Mesendoderm (in vitro differentiated cells): ENCODE measurements at regions not wholly inside any gene's neighbourhood (a gene's known extent, or its start where the extent isn't known, plus 50 kb on each side); places are given as distances from the start of the nearest gene placed in this dataset.

Experiments used
- DNase-seq: peaks from one replicate; pipeline ENCODE4 v3.0.0; 2013
- H2AK5ac ChIP-seq: 2 replicates; pipeline ENCODE4 v1.6.1; 2013; ENCODE audit warnings: low read length, inconsistent platforms
- H2BK120ac ChIP-seq: 2 replicates; pipeline ENCODE4 v1.6.1; 2013; ENCODE audit warnings: low read depth, mild to moderate bottlenecking, low read length, moderate library complexity, mixed read lengths
- H2BK15ac ChIP-seq: replicated peaks from 2 replicates; pipeline ENCODE4 v1.6.1; 2013; ENCODE audit warnings: low read depth, mild to moderate bottlenecking, moderate library complexity
- H2BK5ac ChIP-seq: 2 replicates; pipeline ENCODE4 v1.6.1; 2013; ENCODE audit warnings: low read length, inconsistent platforms
- H3K18ac ChIP-seq: 2 replicates; pipeline ENCODE4 v1.6.1; 2013; ENCODE audit warnings: mild to moderate bottlenecking, low read length, mixed read lengths
- H3K23ac ChIP-seq: one replicate; pipeline ENCODE4 v1.6.1; 2013; ENCODE audit warnings: low read length
- H3K27ac ChIP-seq: 2 replicates; pipeline ENCODE4 v1.5.1; 2013; ENCODE audit warnings: low read depth, mild to moderate bottlenecking, inconsistent platforms, low read length, moderate library complexity
- H3K27me3 ChIP-seq: 2 replicates; pipeline ENCODE4 v1.6.1; 2013; ENCODE audit warnings: low read length, control low read depth, mild to moderate bottlenecking, inconsistent platforms; ENCODE audit not compliant: insufficient read depth, poor library complexity
- H3K36me3 ChIP-seq: 2 replicates; pipeline ENCODE4 v1.6.1; 2013; ENCODE audit warnings: low read length, inconsistent platforms; ENCODE audit not compliant: control insufficient read depth, insufficient read depth
- H3K4ac ChIP-seq: one replicate; pipeline ENCODE4 v1.6.1; 2013; ENCODE audit warnings: low read depth, mild to moderate bottlenecking, low read length, moderate library complexity
- H3K4me1 ChIP-seq: 2 replicates; pipeline ENCODE4 v1.6.1; 2013; ENCODE audit warnings: low read depth, low read length, inconsistent platforms; ENCODE audit not compliant: control insufficient read depth
- H3K4me2 ChIP-seq: 2 replicates; pipeline ENCODE4 v1.6.1; 2013; ENCODE audit warnings: low read length
- H3K4me3 ChIP-seq: 2 replicates; pipeline ENCODE4 v1.5.1; 2013; ENCODE audit warnings: mild to moderate bottlenecking, low read length
- H3K56ac ChIP-seq: one replicate; pipeline ENCODE4 v1.6.1; 2013; ENCODE audit warnings: low read length
- H3K79me1 ChIP-seq: 2 replicates; pipeline ENCODE4 v1.6.1; 2013; ENCODE audit warnings: low read length, inconsistent platforms
- H3K79me2 ChIP-seq: 2 replicates; pipeline ENCODE4 v1.6.1; 2013; ENCODE audit warnings: mild to moderate bottlenecking, low read length; ENCODE audit not compliant: control insufficient read depth, insufficient read depth
- H3K9ac ChIP-seq: 2 replicates; pipeline ENCODE4 v1.6.1; 2013; ENCODE audit warnings: low read length, inconsistent platforms
- H4K5ac ChIP-seq: one replicate; pipeline ENCODE4 v1.6.1; 2013; ENCODE audit warnings: low read length
- H4K8ac ChIP-seq: one replicate; pipeline ENCODE4 v1.6.1; 2013; ENCODE audit warnings: low read depth, mild to moderate bottlenecking, control low read depth, low read length, moderate library complexity
- WGBS: extraction: QIAGEN DNeasy Blood & Tissue Kit; methylation state at CpG from one replicate; pipeline ENCODE4 v1.1.7; 2013; ENCODE audit warnings: low lambda C conversion rate, missing lambda C conversion rate; ENCODE audit not compliant: insufficient coverage; ENCODE audit errors: extremely low coverage; 5-methylcytosine and 5-hydroxymethylcytosine counted together

GRCh38 chrX:139203651-139204570 is 326.6 kb upstream of the F9 start:
- H3K79me2 ChIP-seq = no peaks in the 10 kb centered on the region
- no peaks in the 10 kb centered on the region for H3K36me3 ChIP-seq
- peak overlapping the region; percentile 71 for H3K9ac ChIP-seq
- no peak overlapping the region for H3K23ac ChIP-seq
- H4K8ac ChIP-seq = no peak overlapping the region
- no peak overlapping the region for H2BK120ac ChIP-seq
- H2AK5ac ChIP-seq = no peak overlapping the region
- no peak overlapping the region for H2BK5ac ChIP-seq
- H3K56ac ChIP-seq = peak overlapping the region; percentile 81
- WGBS = no CpG with 5 or more reads among the region's 99 CpGs
- peak overlapping the region; percentile 14 for H2BK15ac ChIP-seq
- H3K4me2 ChIP-seq = peak overlapping the region; percentile 64
- no peaks in the 10 kb centered on the region for H3K4me1 ChIP-seq
- peak overlapping the region; percentile 73 for H3K4ac ChIP-seq
- peak; percentile 59 for DNase-seq
- no peak overlapping the region for H4K5ac ChIP-seq
- no peak overlapping the region for H3K27ac ChIP-seq
- H3K18ac ChIP-seq = peak overlapping the region; percentile 87
- no peaks in the 10 kb centered on the region for H3K27me3 ChIP-seq
- no peaks in the 10 kb centered on the region for H3K79me1 ChIP-seq
- peak overlapping the region; percentile 48 for H3K4me3 ChIP-seq

- no peaks in the 10 kb centered on the region for H3K27me3 ChIP-seq
These were observed 327.7 kb upstream of the F9 start for GRCh38 chrX:139202742-139203420.

GRCh38 chrX:139201924-139202323 is 328.6 kb upstream of the F9 start:
- Histone ChIP-seq H3K4me2 (no peak overlapping the region), H3K36me3 (no peaks in the 10 kb centered on the region), H3K27me3 (no peaks in the 10 kb centered on the region), H3K79me1 (no peaks in the 10 kb centered on the region), H2AK5ac (no peak overlapping the region), H4K8ac (peak overlapping the region; percentile 5), H3K4ac (no peak overlapping the region), H3K56ac (no peak overlapping the region), H3K9ac (no peak overlapping the region), H3K27ac (no peak overlapping the region), H2BK15ac (no peak overlapping the region), H2BK120ac (no peak overlapping the region), H4K5ac (no peak overlapping the region), H3K79me2 (no peaks in the 10 kb centered on the region), H3K4me1 (no peaks in the 10 kb centered on the region), H3K18ac (no peak overlapping the region), H3K4me3 (no peak overlapping the region), H3K23ac (no peak overlapping the region), H2BK5ac (no peak overlapping the region)
- WGBS = no CpG with 5 or more reads among the region's 4 CpGs
- DNase-seq = no peak

More at GRCh38 chrX:139202742-139203420, 327.7 kb upstream of the F9 start:
- H3K9ac ChIP-seq = peak overlapping the region; percentile 56
- no peak overlapping the region for H2AK5ac ChIP-seq
- no peaks in the 10 kb centered on the region for H3K79me1 ChIP-seq
- no peak overlapping the region for H2BK5ac ChIP-seq
- peak; percentile 29 for DNase-seq
- H3K4me2 ChIP-seq = peak overlapping the region; percentile 75
- no peak overlapping the region for H2BK15ac ChIP-seq
- peak overlapping the region; percentile 27 for H3K4ac ChIP-seq
- H3K23ac ChIP-seq = no peak overlapping the region
- H2BK120ac ChIP-seq = no peak overlapping the region
- H4K5ac ChIP-seq = no peak overlapping the region
- H3K36me3 ChIP-seq = no peaks in the 10 kb centered on the region
- H4K8ac ChIP-seq = no peak overlapping the region
- H3K27ac ChIP-seq = no peak overlapping the region
- H3K4me3 ChIP-seq = peak overlapping the region; percentile 17
- H3K56ac ChIP-seq = peak overlapping the region; percentile 81
- H3K79me2 ChIP-seq = no peaks in the 10 kb centered on the region
- no peaks in the 10 kb centered on the region for H3K4me1 ChIP-seq
- peak overlapping the region; percentile 61 for H3K18ac ChIP-seq
- WGBS = no CpG with 5 or more reads among the region's 34 CpGs

- H3K9ac ChIP-seq = no peak overlapping the region
- H2BK5ac ChIP-seq = no peak overlapping the region
- H3K56ac ChIP-seq = no peak overlapping the region
- H3K23ac ChIP-seq = no peak overlapping the region
- no peak overlapping the region for H2AK5ac ChIP-seq
- H3K18ac ChIP-seq = no peak overlapping the region
- no peaks in the 10 kb centered on the region for H3K36me3 ChIP-seq
- H3K4ac ChIP-seq = no peak overlapping the region
- H2BK15ac ChIP-seq = no peak overlapping the region
- no peak overlapping the region for H3K27ac ChIP-seq
- H3K79me1 ChIP-seq = no peaks in the 10 kb centered on the region
- H3K4me3 ChIP-seq = no peak overlapping the region
- H3K4me1 ChIP-seq = no peaks in the 10 kb centered on the region
- H3K79me2 ChIP-seq = no peaks in the 10 kb centered on the region
- no peak overlapping the region for H4K8ac ChIP-seq
- whole genome bisulfite sequencing = no CpG with 5 or more reads among the region's 6 CpGs
- H3K4me2 ChIP-seq = no peak overlapping the region
- DNase-seq = no peak
- no peaks in the 10 kb centered on the region for H3K27me3 ChIP-seq
- H4K5ac ChIP-seq = no peak overlapping the region
- H2BK120ac ChIP-seq = no peak overlapping the region
These were observed 329.7 kb upstream of the F9 start for GRCh38 chrX:139200793-139201192.

- H2BK5ac ChIP-seq = no peak overlapping the region
- H3K27ac ChIP-seq = no peak overlapping the region
- H3K79me2 ChIP-seq = no peaks in the 10 kb centered on the region
- H3K18ac ChIP-seq = no peak overlapping the region
- H3K36me3 ChIP-seq = no peaks in the 10 kb centered on the region
- H3K27me3 ChIP-seq = no peaks in the 10 kb centered on the region
- H4K5ac ChIP-seq = no peak overlapping the region
- H4K8ac ChIP-seq = no peak overlapping the region
- H3K23ac ChIP-seq = no peak overlapping the region
- H3K56ac ChIP-seq = no peak overlapping the region
- H3K9ac ChIP-seq = no peak overlapping the region
- no peak overlapping the region for H3K4ac ChIP-seq
- no CpG with 5 or more reads among the region's 2 CpGs for WGBS
- H2AK5ac ChIP-seq = no peak overlapping the region
- H2BK15ac ChIP-seq = no peak overlapping the region
- H2BK120ac ChIP-seq = no peak overlapping the region
- no peak overlapping the region for H3K4me2 ChIP-seq
- H3K79me1 ChIP-seq = no peaks in the 10 kb centered on the region
- H3K4me3 ChIP-seq = no peak overlapping the region
- H3K4me1 ChIP-seq = no peaks in the 10 kb centered on the region
- DNase-seq = no peak
These were observed 330.2 kb upstream of the F9 start for GRCh38 chrX:139200346-139200745.
